Mesothelial cell of epicardium (in vitro differentiated cells): ENCODE measurements at regions not wholly inside any gene's neighbourhood (a gene's known extent, or its start where the extent isn't known, plus 50 kb on each side); places are given as distances from the start of the nearest gene placed in this dataset.

Experiments used
- DNase-seq, 2 experiments: peaks; one replicate each; pipeline ENCODE4 v3.0.0; 2021; ENCODE audit warnings: low spot score in 2 of 2; ENCODE audit not compliant: unreplicated experiment in 2 of 2
- H3K27ac Mint-ChIP-seq: 2 replicates; pipeline ENCODE4 v1.8.0; 2021; ENCODE audit warnings: mixed read lengths
- H3K27me3 Mint-ChIP-seq: 2 replicates; pipeline ENCODE4 v1.8.0; 2021; ENCODE audit warnings: low read depth, mixed read lengths
- H3K36me3 Mint-ChIP-seq: 2 replicates; pipeline ENCODE4 v1.8.0; 2021; ENCODE audit warnings: mixed read lengths
- H3K4me1 Mint-ChIP-seq: 2 replicates; pipeline ENCODE4 v1.8.0; 2021; ENCODE audit warnings: mixed read lengths
- H3K4me3 Mint-ChIP-seq: 2 replicates; pipeline ENCODE4 v1.8.0; 2021; ENCODE audit warnings: mild to moderate bottlenecking, moderate library complexity, mixed read lengths
- H3K9me3 Mint-ChIP-seq: 2 replicates; pipeline ENCODE4 v1.8.0; 2021; ENCODE audit warnings: mixed read lengths
- CTCF ChIP-seq: fragments of 200-600 bp; sonication (generic); IDR thresholded peaks from one replicate; pipeline ENCODE4 v1.5.0; 2021; ENCODE audit warnings: antibody characterized with exemption; ENCODE audit not compliant: unreplicated experiment

GRCh38 chr7:41038211-41038610 is 664.7 kb downstream of the INHBA start:
- H3K27ac Mint-ChIP-seq: peak overlapping the region; percentile 35
- no peak for TF ChIP-seq CTCF
- peaks cover 4% of the 10 kb centered on the region for H3K36me3 Mint-ChIP-seq
- H3K27me3 Mint-ChIP-seq: no peaks in the 10 kb centered on the region
- peaks cover 25% of the 10 kb centered on the region for H3K4me1 Mint-ChIP-seq
- H3K4me3 Mint-ChIP-seq: no peak overlapping the region
- no peak for DNase-seq
- peaks cover 12% of the 10 kb centered on the region for H3K9me3 Mint-ChIP-seq

GRCh38 chr7:41037691-41038090 is 665.2 kb downstream of the INHBA start:
- Mint-ChIP-seq H3K4me3 (no peak overlapping the region), H3K27me3 (no peaks in the 10 kb centered on the region), H3K27ac (peak overlapping the region; percentile 11), H3K4me1 (peaks cover 27% of the 10 kb centered on the region), H3K9me3 (peaks cover 6% of the 10 kb centered on the region), H3K36me3 (peaks cover 2% of the 10 kb centered on the region)
- TF ChIP-seq CTCF: no peak
- no peak for DNase-seq

GRCh38 chr7:41035794-41036193 is 667.1 kb downstream of the INHBA start:
- Mint-ChIP-seq H3K4me3 (no peak overlapping the region), H3K9me3 (no peaks in the 10 kb centered on the region), H3K27ac (no peak overlapping the region), H3K4me1 (peaks cover 27% of the 10 kb centered on the region), H3K27me3 (no peaks in the 10 kb centered on the region), H3K36me3 (no peaks in the 10 kb centered on the region)
- no peak for TF ChIP-seq CTCF
- DNase-seq: no peak

- H3K4me3 Mint-ChIP-seq: no peak overlapping the region
- no peaks in the 10 kb centered on the region for H3K9me3 Mint-ChIP-seq
- no peak for DNase-seq
- no peak overlapping the region for H3K27ac Mint-ChIP-seq
- H3K36me3 Mint-ChIP-seq: no peaks in the 10 kb centered on the region
- TF ChIP-seq CTCF: no peak
- H3K4me1 Mint-ChIP-seq: peaks cover 29% of the 10 kb centered on the region
- H3K27me3 Mint-ChIP-seq: no peaks in the 10 kb centered on the region
Measured at GRCh38 chr7:41033500-41033899, 669.4 kb downstream of the INHBA start.

GRCh38 chr7:41030673-41031072 is 672.2 kb downstream of the INHBA start:
- no peak for DNase-seq
- Mint-ChIP-seq H3K9me3 (no peaks in the 10 kb centered on the region), H3K27me3 (no peaks in the 10 kb centered on the region), H3K4me3 (no peak overlapping the region), H3K36me3 (no peaks in the 10 kb centered on the region), H3K4me1 (peaks cover 10% of the 10 kb centered on the region), H3K27ac (no peak overlapping the region)
- TF ChIP-seq CTCF: no peak

GRCh38 chr7:41029072-41029499 is 673.8 kb downstream of the INHBA start:
- H3K4me3 Mint-ChIP-seq: no peak overlapping the region
- no peak for TF ChIP-seq CTCF
- no peak overlapping the region for H3K27ac Mint-ChIP-seq
- H3K36me3 Mint-ChIP-seq: no peaks in the 10 kb centered on the region
- no peak for DNase-seq
- peaks cover 10% of the 10 kb centered on the region for H3K4me1 Mint-ChIP-seq
- no peaks in the 10 kb centered on the region for H3K9me3 Mint-ChIP-seq
- no peaks in the 10 kb centered on the region for H3K27me3 Mint-ChIP-seq
